SK-N-SH treated with all-trans-retinoic acid at 6 μM for 48 hours (cell line): ENCODE measurements at regions not wholly inside any gene's neighbourhood (a gene's known extent, or its start where the extent isn't known, plus 50 kb on each side); places are given as distances from the start of the nearest gene placed in this dataset.

Experiments used
- ATAC-seq: fragments of 200-7000 bp; cut with Tn5 transposase; 3 replicates; pipeline ENCODE4 v1.9.1; 2020; ENCODE audit warnings: mild to moderate bottlenecking, moderate library complexity
- ARNTL ChIP-seq: fragments of 450-650 bp; formaldehyde crosslinking; IDR thresholded peaks from 2 replicates; pipeline ENCODE4 v1.5.0; 2020; ENCODE audit warnings: low read depth, mild to moderate bottlenecking, moderate library complexity, borderline replicate concordance
- CSDC2 ChIP-seq: fragments of 250-450 bp; sonication (Bioruptor Pico); IDR thresholded peaks from 2 replicates; pipeline ENCODE4 v1.5.0; 2020; ENCODE audit warnings: mild to moderate bottlenecking, moderate library complexity
- ESRRG ChIP-seq: fragments of 250-450 bp; sonication (Bioruptor Pico); IDR thresholded peaks from 2 replicates; pipeline ENCODE4 v1.6.1; 2021; ENCODE audit warnings: mild to moderate bottlenecking
- GLIS3 ChIP-seq: fragments of 250-450 bp; sonication (Bioruptor Pico); IDR thresholded peaks from 2 replicates; pipeline ENCODE4 v1.5.0; 2020; ENCODE audit warnings: mild to moderate bottlenecking, moderate library complexity
- ISL1 ChIP-seq: fragments of 250-450 bp; sonication (Bioruptor Pico); IDR thresholded peaks from 2 replicates; pipeline ENCODE4 v2.1.2; 2022; ENCODE audit warnings: mild to moderate bottlenecking, moderate library complexity
- OSR1 ChIP-seq: fragments of 250-450 bp; sonication (Bioruptor Pico); IDR thresholded peaks from 2 replicates; pipeline ENCODE4 v1.8.0; 2022; ENCODE audit warnings: moderate library complexity, mild to moderate bottlenecking, inconsistent platforms
- PPARA ChIP-seq: fragments of 250-450 bp; sonication (Bioruptor Pico); IDR thresholded peaks from 2 replicates; pipeline ENCODE4 v1.5.0; 2020; ENCODE audit warnings: mild to moderate bottlenecking, borderline replicate concordance
- SNAI2 ChIP-seq: fragments of 250-450 bp; sonication (Bioruptor Pico); IDR thresholded peaks from 2 replicates; pipeline ENCODE4 v1.5.0; 2020; ENCODE audit warnings: mild to moderate bottlenecking, moderate library complexity
- TCF4 ChIP-seq: fragments of 250-450 bp; sonication (Bioruptor Pico); IDR thresholded peaks from 2 replicates; pipeline ENCODE4 v1.8.0; 2021; ENCODE audit warnings: mild to moderate bottlenecking, moderate library complexity, borderline replicate concordance
- TOX ChIP-seq: fragments of 250-450 bp; sonication (Bioruptor Pico); IDR thresholded peaks from 2 replicates; pipeline ENCODE4 v1.8.0; 2021; ENCODE audit warnings: mild to moderate bottlenecking, moderate library complexity, borderline replicate concordance
- TSHZ2 ChIP-seq: fragments of 250-450 bp; sonication (Bioruptor Pico); IDR thresholded peaks from 2 replicates; pipeline ENCODE4 v1.5.0; 2020; ENCODE audit warnings: mild to moderate bottlenecking, moderate library complexity
- ZC3H10 ChIP-seq: fragments of 250-450 bp; sonication (Bioruptor Pico); IDR thresholded peaks from 2 replicates; pipeline ENCODE4 v1.5.1; 2021; ENCODE audit warnings: mild to moderate bottlenecking, moderate library complexity
- ZFP3 ChIP-seq: fragments of 250-450 bp; sonication (Bioruptor Pico); IDR thresholded peaks from 2 replicates; pipeline ENCODE4 v1.5.0; 2020; ENCODE audit warnings: mild to moderate bottlenecking, moderate library complexity
- ZFP30 ChIP-seq: fragments of 450-650 bp; formaldehyde crosslinking; IDR thresholded peaks from 2 replicates; pipeline ENCODE4 v1.5.0; 2022; ENCODE audit warnings: mild to moderate bottlenecking, moderate library complexity
- ZNF565 ChIP-seq: fragments of 450-650 bp; formaldehyde crosslinking; conservative IDR thresholded peaks from 2 replicates; pipeline ENCODE4 v1.5.0; 2020; ENCODE audit warnings: low read depth, mild to moderate bottlenecking, moderate library complexity
- ZNF70 ChIP-seq: fragments of 450-650 bp; formaldehyde crosslinking; IDR thresholded peaks from 2 replicates; pipeline ENCODE4 v1.5.0; 2020; ENCODE audit warnings: mild to moderate bottlenecking, moderate library complexity
- ZNF8 ChIP-seq: fragments of 450-650 bp; formaldehyde crosslinking; IDR thresholded peaks from 2 replicates; pipeline ENCODE4 v1.5.0; 2020; ENCODE audit warnings: mild to moderate bottlenecking, moderate library complexity
- TF ChIP-seq, protein P1 (sequence below): fragments of 250-450 bp; sonication (Bioruptor Pico); IDR thresholded peaks from 2 replicates; pipeline ENCODE4 v1.5.1; 2021; ENCODE audit warnings: mild to moderate bottlenecking, moderate library complexity
- TF ChIP-seq, protein P2 (sequence below): fragments of 250-450 bp; sonication (Bioruptor Pico); IDR thresholded peaks from 2 replicates; pipeline ENCODE4 v1.8.0; 2021; ENCODE audit warnings: low read depth, mild to moderate bottlenecking, moderate library complexity, borderline replicate concordance
- TF ChIP-seq, protein P3 (sequence below): fragments of 250-450 bp; sonication (Bioruptor Pico); IDR thresholded peaks from 2 replicates; pipeline ENCODE4 v1.8.0; 2020; ENCODE audit warnings: mild to moderate bottlenecking, moderate library complexity, borderline replicate concordance
- TF ChIP-seq, protein P4 (sequence below): fragments of 250-450 bp; sonication (Bioruptor Pico); IDR thresholded peaks from 2 replicates; pipeline ENCODE4 v1.5.1; 2020; ENCODE audit warnings: low read depth, mild to moderate bottlenecking, moderate library complexity

- TF ChIP-seq PPARA = no peak
- TF ChIP-seq ZFP3 (CRISPR knock-in tag) = no peak
- TF ChIP-seq ZNF70 (CRISPR knock-in tag) = no peak
- TF ChIP-seq, protein P1, sequence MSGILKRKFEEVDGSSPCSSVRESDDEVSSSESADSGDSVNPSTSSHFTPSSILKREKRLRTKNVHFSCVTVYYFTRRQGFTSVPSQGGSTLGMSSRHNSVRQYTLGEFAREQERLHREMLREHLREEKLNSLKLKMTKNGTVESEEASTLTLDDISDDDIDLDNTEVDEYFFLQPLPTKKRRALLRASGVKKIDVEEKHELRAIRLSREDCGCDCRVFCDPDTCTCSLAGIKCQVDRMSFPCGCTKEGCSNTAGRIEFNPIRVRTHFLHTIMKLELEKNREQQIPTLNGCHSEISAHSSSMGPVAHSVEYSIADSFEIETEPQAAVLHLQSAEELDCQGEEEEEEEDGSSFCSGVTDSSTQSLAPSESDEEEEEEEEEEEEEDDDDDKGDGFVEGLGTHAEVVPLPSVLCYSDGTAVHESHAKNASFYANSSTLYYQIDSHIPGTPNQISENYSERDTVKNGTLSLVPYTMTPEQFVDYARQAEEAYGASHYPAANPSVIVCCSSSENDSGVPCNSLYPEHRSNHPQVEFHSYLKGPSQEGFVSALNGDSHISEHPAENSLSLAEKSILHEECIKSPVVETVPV (CRISPR knock-in tag) = no peak
- no peak for TF ChIP-seq ZC3H10
- no peak for TF ChIP-seq ZNF8 (CRISPR knock-in tag)
- TF ChIP-seq CSDC2 (CRISPR knock-in tag) = no peak
- no peak for TF ChIP-seq ARNTL (CRISPR knock-in tag)
- no peak for TF ChIP-seq ZNF565 (CRISPR knock-in tag)
- no peak for ATAC-seq
Observed at GRCh38 chr13:74669149-74669548, 534.9 kb upstream of the KLF12 start.

DNA sequence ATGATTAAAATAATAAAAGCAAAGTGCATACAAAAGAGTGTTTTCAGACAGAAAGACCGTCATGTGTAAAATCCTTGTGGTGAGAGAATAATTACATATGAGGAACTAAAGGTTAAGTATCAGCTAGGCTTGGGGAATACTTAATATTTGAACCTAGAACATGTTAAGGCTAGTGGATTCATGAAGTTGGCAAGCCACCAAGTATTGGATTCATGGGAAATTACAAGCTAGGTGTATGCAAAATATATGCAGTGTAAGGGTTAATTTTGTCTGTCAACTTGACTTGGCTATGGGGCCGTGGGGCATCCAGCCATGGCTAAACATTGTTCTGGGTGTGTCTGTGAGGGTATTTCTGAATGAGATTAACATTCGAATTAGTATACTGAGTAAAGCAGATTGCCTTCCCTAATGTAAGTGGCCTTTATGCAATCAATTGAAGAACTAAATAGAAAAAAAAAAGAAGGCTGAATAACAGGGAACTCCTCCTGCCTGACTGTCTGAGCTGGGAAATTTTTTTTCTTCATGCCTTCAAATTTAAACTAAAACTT is 533.5 kb upstream of the KLF12 start:
- ATAC-seq = no peak
- no peak for TF ChIP-seq PPARA
- TF ChIP-seq, protein P1 (CRISPR knock-in tag) = no peak
- no peak for TF ChIP-seq ISL1 (CRISPR knock-in tag)
- TF ChIP-seq, protein P2, sequence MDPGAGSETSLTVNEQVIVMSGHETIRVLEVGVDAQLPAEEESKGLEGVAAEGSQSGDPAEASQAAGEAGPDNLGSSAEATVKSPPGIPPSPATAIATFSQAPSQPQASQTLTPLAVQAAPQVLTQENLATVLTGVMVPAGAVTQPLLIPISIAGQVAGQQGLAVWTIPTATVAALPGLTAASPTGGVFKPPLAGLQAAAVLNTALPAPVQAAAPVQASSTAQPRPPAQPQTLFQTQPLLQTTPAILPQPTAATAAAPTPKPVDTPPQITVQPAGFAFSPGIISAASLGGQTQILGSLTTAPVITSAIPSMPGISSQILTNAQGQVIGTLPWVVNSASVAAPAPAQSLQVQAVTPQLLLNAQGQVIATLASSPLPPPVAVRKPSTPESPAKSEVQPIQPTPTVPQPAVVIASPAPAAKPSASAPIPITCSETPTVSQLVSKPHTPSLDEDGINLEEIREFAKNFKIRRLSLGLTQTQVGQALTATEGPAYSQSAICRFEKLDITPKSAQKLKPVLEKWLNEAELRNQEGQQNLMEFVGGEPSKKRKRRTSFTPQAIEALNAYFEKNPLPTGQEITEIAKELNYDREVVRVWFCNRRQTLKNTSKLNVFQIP = no peak
- TF ChIP-seq TCF4 (CRISPR knock-in tag) = no peak
- no peak for TF ChIP-seq ESRRG (CRISPR knock-in tag)

- no peak for ATAC-seq
- TF ChIP-seq, protein P3, sequence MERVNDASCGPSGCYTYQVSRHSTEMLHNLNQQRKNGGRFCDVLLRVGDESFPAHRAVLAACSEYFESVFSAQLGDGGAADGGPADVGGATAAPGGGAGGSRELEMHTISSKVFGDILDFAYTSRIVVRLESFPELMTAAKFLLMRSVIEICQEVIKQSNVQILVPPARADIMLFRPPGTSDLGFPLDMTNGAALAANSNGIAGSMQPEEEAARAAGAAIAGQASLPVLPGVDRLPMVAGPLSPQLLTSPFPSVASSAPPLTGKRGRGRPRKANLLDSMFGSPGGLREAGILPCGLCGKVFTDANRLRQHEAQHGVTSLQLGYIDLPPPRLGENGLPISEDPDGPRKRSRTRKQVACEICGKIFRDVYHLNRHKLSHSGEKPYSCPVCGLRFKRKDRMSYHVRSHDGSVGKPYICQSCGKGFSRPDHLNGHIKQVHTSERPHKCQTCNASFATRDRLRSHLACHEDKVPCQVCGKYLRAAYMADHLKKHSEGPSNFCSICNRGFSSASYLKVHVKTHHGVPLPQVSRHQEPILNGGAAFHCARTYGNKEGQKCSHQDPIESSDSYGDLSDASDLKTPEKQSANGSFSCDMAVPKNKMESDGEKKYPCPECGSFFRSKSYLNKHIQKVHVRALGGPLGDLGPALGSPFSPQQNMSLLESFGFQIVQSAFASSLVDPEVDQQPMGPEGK (CRISPR knock-in tag) = no peak
- TF ChIP-seq SNAI2 (CRISPR knock-in tag) (no peak), ZFP30 (CRISPR knock-in tag) (no peak), ZNF565 (CRISPR knock-in tag) (no peak)
Observed at GRCh38 chr13:74662905-74663304, 528.7 kb upstream of the KLF12 start.

- peak; percentile 89 for ATAC-seq
- TF ChIP-seq OSR1 (CRISPR knock-in tag) (no peak), PPARA (no peak), ZC3H10 (no peak), TOX (no peak), TSHZ2 (CRISPR knock-in tag) (no peak), ZFP3 (CRISPR knock-in tag) (no peak), ARNTL (CRISPR knock-in tag) (no peak), ZNF8 (CRISPR knock-in tag) (no peak), GLIS3 (CRISPR knock-in tag) (no peak), ZFP30 (CRISPR knock-in tag) (no peak)
- TF ChIP-seq, protein P1 (CRISPR knock-in tag) = no peak
- TF ChIP-seq, protein P4, sequence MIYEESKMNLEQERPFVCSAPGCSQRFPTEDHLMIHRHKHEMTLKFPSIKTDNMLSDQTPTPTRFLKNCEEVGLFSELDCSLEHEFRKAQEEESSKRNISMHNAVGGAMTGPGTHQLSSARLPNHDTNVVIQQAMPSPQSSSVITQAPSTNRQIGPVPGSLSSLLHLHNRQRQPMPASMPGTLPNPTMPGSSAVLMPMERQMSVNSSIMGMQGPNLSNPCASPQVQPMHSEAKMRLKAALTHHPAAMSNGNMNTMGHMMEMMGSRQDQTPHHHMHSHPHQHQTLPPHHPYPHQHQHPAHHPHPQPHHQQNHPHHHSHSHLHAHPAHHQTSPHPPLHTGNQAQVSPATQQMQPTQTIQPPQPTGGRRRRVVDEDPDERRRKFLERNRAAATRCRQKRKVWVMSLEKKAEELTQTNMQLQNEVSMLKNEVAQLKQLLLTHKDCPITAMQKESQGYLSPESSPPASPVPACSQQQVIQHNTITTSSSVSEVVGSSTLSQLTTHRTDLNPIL (CRISPR knock-in tag) = no peak
Observed at GRCh38 chr13:74661851-74662250, 527.6 kb upstream of the KLF12 start.
